Panc1 (cell line): ENCODE measurements at regions not wholly inside any gene's neighbourhood (a gene's known extent, or its start where the extent isn't known, plus 50 kb on each side); places are given as distances from the start of the nearest gene placed in this dataset.
A peak's percentile ranks its signal among the peaks of the same experiment; 100 is the strongest.

Experiments
- ATAC-seq: fragments of 200-7000 bp; cut with Tn5 transposase; 2 replicates; pipeline ENCODE4 v1.9.1; 2020; ENCODE audit warnings: mild to moderate bottlenecking, moderate library complexity
- BruUV-seq: library from RNA; stranded (reverse); fragments of 400-500 nt; replicated peaks from 2 replicates; lab custom pipeline; 2021; lab: Mats Ljungman, UMichigan
- CTCF ChIA-PET: fragments of 300-600 bp; sonication (Branson Sonifier 250); formaldehyde crosslinking; loops from one replicate; lab custom pipeline; 2022; ENCODE audit warnings: antibody characterized with exemption; lab: Charles Lee
- POLR2A ChIA-PET: fragments of 300-600 bp; sonication (Branson Sonifier 250); formaldehyde crosslinking; loops from one replicate; lab custom pipeline; 2022; ENCODE audit warnings: antibody characterized with exemption; lab: Charles Lee
- DNase-seq: peaks from one replicate; pipeline ENCODE4 v3.0.0-alpha.2; 2010; ENCODE audit warnings: low read depth, low spot score
- H3K27ac ChIP-seq: 2 replicates; pipeline ENCODE4 v1.5.1; 2011; ENCODE audit warnings: mild to moderate bottlenecking, low read length, inconsistent platforms
- H3K27me3 ChIP-seq: fragments of 200-500 bp; sonication (Bioruptor generic); 2 replicates; pipeline ENCODE4 v1.6.0; 2014; ENCODE audit warnings: low read length, inconsistent platforms; ENCODE audit not compliant: control insufficient read depth, insufficient read depth
- H3K36me3 ChIP-seq: fragments of 200-500 bp; sonication (Bioruptor generic); 2 replicates; pipeline ENCODE4 v1.5.1; 2014; ENCODE audit warnings: inconsistent platforms, mild to moderate bottlenecking, low read length, moderate library complexity; ENCODE audit not compliant: control insufficient read depth, insufficient read depth
- H3K4me1 ChIP-seq: 2 replicates; pipeline ENCODE4 v1.5.1; 2011; ENCODE audit warnings: inconsistent platforms, mild to moderate bottlenecking, low read length, moderate library complexity; ENCODE audit not compliant: control insufficient read depth, insufficient read depth
- H3K4me3 ChIP-seq, 2 experiments: 2 replicates each; pipeline ENCODE4 v1.5.1; 2011 to 2012; ENCODE audit warnings: low read depth in 2 of 2, low read length in 2 of 2, mild to moderate bottlenecking in 2 of 2, inconsistent platforms in 1 of 2, moderate library complexity in 1 of 2
- H3K9me3 ChIP-seq: fragments of 200-500 bp; sonication (Bioruptor generic); 2 replicates; pipeline ENCODE4 v1.5.1; 2014; ENCODE audit warnings: low read depth, mild to moderate bottlenecking, inconsistent platforms, low read length, moderate library complexity; ENCODE audit not compliant: control insufficient read depth, insufficient read depth
- CTCF ChIP-seq: fragments of 450-650 bp; IDR thresholded peaks from 2 replicates; pipeline ENCODE4 v1.5.1; 2017; ENCODE audit warnings: mild to moderate bottlenecking
- POLR2AphosphoS5 ChIP-seq: IDR thresholded peaks from 2 replicates; pipeline ENCODE4 v1.6.1; 2012; ENCODE audit warnings: mild to moderate bottlenecking, low read depth, low read length, moderate library complexity
- SIN3A ChIP-seq: IDR thresholded peaks from 2 replicates; pipeline ENCODE4 v1.6.1; 2012; ENCODE audit warnings: low read depth, mild to moderate bottlenecking, low read length, moderate library complexity, borderline replicate concordance; ENCODE audit not compliant: insufficient read depth
- TCF7L2 ChIP-seq: IDR thresholded peaks from 2 replicates; pipeline ENCODE4 v1.6.1; 2011; ENCODE audit warnings: mild to moderate bottlenecking, low read depth, low read length, inconsistent platforms
- in situ Hi-C: cut with HindIII; loops from 2 replicates; pipeline ENCODE4 v1.10.0; 2016; ENCODE audit warnings: low sequenced_read_pairs, low pct_unique_long_range_greater_than_20kb
- intact Hi-C: fragments of 100-400 bp; cut with micrococcal nuclease; formaldehyde crosslinking; loops from one replicate; pipeline ENCODE4 v1.10.0; 2022; ENCODE audit not compliant: unreplicated experiment
- TF ChIP-seq, protein P1 (sequence below), 2 experiments: IDR thresholded peaks; 2 replicates each; pipeline ENCODE4 v1.6.1; 2011 to 2012; ENCODE audit warnings: low read depth in 2 of 2, control low read depth in 1 of 2, low read length in 1 of 2, mild to moderate bottlenecking in 1 of 2, moderate library complexity in 1 of 2; ENCODE audit not compliant: insufficient read depth in 1 of 2

GRCh38 chr2:234189786-234190300 is 139.3 kb downstream of the SPP2 start:
- Histone ChIP-seq H3K9me3 (peaks cover 9% of the 10 kb centered on the region; the same call in 1 of the 2 replicates), H3K27me3 (no peaks in the 10 kb centered on the region), H3K4me1 (peaks cover 35% of the 10 kb centered on the region), H3K36me3 (no peaks in the 10 kb centered on the region), H3K27ac (peak overlapping the region; percentile 98), H3K4me3 (peak overlapping the region in 1 of 2 experiments; percentile 14; a peak in 1 of 4 replicates)
- TF ChIP-seq, protein P1, sequence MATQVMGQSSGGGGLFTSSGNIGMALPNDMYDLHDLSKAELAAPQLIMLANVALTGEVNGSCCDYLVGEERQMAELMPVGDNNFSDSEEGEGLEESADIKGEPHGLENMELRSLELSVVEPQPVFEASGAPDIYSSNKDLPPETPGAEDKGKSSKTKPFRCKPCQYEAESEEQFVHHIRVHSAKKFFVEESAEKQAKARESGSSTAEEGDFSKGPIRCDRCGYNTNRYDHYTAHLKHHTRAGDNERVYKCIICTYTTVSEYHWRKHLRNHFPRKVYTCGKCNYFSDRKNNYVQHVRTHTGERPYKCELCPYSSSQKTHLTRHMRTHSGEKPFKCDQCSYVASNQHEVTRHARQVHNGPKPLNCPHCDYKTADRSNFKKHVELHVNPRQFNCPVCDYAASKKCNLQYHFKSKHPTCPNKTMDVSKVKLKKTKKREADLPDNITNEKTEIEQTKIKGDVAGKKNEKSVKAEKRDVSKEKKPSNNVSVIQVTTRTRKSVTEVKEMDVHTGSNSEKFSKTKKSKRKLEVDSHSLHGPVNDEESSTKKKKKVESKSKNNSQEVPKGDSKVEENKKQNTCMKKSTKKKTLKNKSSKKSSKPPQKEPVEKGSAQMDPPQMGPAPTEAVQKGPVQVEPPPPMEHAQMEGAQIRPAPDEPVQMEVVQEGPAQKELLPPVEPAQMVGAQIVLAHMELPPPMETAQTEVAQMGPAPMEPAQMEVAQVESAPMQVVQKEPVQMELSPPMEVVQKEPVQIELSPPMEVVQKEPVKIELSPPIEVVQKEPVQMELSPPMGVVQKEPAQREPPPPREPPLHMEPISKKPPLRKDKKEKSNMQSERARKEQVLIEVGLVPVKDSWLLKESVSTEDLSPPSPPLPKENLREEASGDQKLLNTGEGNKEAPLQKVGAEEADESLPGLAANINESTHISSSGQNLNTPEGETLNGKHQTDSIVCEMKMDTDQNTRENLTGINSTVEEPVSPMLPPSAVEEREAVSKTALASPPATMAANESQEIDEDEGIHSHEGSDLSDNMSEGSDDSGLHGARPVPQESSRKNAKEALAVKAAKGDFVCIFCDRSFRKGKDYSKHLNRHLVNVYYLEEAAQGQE (IDR thresholded peaks at IDR 0.05; ENCODE audit: insufficient read depth in 1 of 2, low read depth in 2 of 2, low read length in 1 of 2): no peak
- no peak for TF ChIP-seq SIN3A
- no peak for TF ChIP-seq POLR2AphosphoS5
- no peak for TF ChIP-seq TCF7L2
- no peak for TF ChIP-seq CTCF
- no peak for DNase-seq
- CTCF ChIA-PET: interaction anchor here (0.6 kb wide), 1 partner anchor 82 kb away, joined by 3 read pairs; no protein-coding TSS in a partner anchor
- ATAC-seq: peak; percentile 31; the same call in 1 of the 2 replicates
- no TSS peak for BruUV-seq
- POLR2A ChIA-PET: no interaction called here
- in situ Hi-C loops (no loop called here), intact Hi-C loops (loop anchor here (5.0 to 10.0 kb wide), 2 partner anchors 55 to 213 kb away; no protein-coding TSS in a partner anchor)

- H3K36me3 ChIP-seq: no peaks in the 10 kb centered on the region
- in situ Hi-C loops (no loop called here), intact Hi-C loops (loop anchor here (10.0 kb wide), 1 partner anchor 56 kb away; no protein-coding TSS in a partner anchor)
- DNase-seq (no peak), ATAC-seq (peak; percentile 32; the same call in 1 of the 2 replicates)
- H3K27ac ChIP-seq: peak overlapping the region; percentile 98
- H3K4me1 ChIP-seq: peaks cover 35% of the 10 kb centered on the region
- CTCF ChIA-PET: no interaction called here
- no peak overlapping the region for H3K4me3 ChIP-seq
- TF ChIP-seq CTCF (peak; percentile 34), TCF7L2 (no peak), SIN3A (no peak), POLR2AphosphoS5 (no peak)
- TF ChIP-seq, protein P1 (IDR thresholded peaks at IDR 0.05; ENCODE audit: insufficient read depth in 1 of 2, low read depth in 2 of 2, low read length in 1 of 2): no peak
- POLR2A ChIA-PET: no interaction called here
- BruUV-seq: no TSS peak
- peaks cover 9% of the 10 kb centered on the region; the same call in 1 of the 2 replicates for H3K9me3 ChIP-seq
- no peaks in the 10 kb centered on the region for H3K27me3 ChIP-seq
These were observed 138.7 kb downstream of the SPP2 start for GRCh38 chr2:234189230-234189629.
